Fibroblast of skin of scalp (primary cell): ENCODE measurements at regions not wholly inside any gene's neighbourhood (a gene's known extent, or its start where the extent isn't known, plus 50 kb on each side); places are given as distances from the start of the nearest gene placed in this dataset.

Source experiments
- DNase-seq: peaks from one replicate; pipeline ENCODE4 v3.0.0-alpha.2; 2013

- no peak for DNase-seq
These were observed 376.4 kb upstream of the ATP5MC3 start for GRCh38 chr2:175557810-175558377.

DNA sequence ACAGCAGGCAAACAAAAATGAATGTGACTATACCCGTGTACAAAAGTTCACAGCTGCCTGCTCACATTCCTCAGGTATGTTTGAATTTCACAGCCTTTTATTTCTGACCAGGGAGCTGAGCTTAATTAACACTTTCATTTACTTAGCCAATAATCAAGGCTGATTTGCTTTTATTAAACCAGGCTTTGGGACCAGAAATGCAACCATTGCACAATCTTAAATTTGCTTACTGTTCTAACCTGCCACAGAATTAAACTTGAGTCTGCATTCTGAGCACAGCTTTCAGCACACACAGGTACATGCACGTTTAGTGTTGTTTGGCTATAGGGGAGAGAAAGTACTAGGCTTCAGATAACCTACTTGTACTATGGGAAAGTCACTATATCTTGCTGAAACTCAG lies 372.4 kb upstream of the ATP5MC3 start:
- DNase-seq, result no peak

GRCh38 chr2:175552902-175553301 lies 371.4 kb upstream of the ATP5MC3 start:
- DNase-seq, result no peak

- DNase-seq, result no peak
These were observed 358.9 kb upstream of the ATP5MC3 start for GRCh38 chr2:175540421-175540820.

DNA sequence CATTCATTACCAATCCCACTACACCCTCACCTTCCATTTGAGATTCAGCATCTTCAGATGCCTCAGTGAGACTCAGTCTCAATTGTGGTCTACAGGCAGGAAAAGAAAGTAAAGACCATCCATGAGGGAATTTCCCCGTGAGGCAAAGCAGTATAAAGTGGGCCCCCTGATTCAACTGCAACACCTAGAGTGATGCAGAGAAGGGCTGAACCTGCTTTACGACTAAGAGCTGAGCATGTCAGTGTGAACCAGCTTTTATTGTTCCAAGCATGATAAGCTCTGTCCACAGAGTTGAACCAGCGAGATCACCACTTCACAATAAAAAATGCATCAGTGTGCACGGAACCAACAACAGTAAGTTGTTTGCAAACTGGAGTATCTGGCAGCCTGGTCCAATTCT lies 357.6 kb upstream of the ATP5MC3 start:
- no peak for DNase-seq

DNA sequence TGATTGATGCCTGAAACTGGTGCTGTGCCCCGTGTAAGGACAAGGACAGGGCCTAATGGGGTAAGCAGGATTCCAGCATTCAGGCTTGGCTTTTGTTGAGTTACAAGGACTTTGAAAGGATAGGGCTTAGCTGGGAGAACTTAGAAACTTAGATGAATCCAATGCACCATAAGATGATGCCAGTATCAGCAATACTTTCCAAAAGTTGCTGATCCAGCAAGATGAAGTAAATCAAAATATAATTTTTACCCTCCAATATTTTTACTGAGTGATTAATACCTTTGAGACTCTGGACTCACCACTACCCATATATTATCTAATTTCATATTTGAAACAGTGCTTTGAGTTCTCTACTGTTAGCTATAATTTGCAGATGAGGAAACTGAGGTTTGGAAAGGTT lies 354.5 kb upstream of the ATP5MC3 start:
- DNase-seq, result no peak

GRCh38 chr2:175535631-175536030 lies 354.1 kb upstream of the ATP5MC3 start:
- DNase-seq, result no peak

GRCh38 chr2:175525975-175526374 lies 344.5 kb upstream of the ATP5MC3 start:
- no peak for DNase-seq

DNA sequence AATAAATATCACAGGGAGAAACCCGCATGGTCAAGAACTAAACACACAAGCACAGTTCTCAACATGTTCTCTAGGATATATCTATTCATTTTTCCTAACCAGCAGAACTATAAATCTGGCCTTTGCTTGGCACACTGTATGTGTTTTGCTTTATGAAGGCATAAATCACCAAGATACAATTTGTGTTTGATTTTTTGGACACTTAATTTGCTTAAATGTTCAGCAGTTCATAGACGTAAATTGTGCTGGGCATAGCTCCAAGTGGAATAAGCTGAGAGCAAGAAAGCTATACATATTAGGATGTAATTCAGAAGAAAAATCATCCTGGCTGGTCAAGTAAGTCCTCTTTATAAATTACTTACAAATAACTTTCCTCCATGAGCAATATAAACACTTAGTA lies 341.5 kb upstream of the ATP5MC3 start:
- no peak for DNase-seq

- DNase-seq, result no peak
These were observed 336.7 kb upstream of the ATP5MC3 start for GRCh38 chr2:175518206-175518605.

GRCh38 chr2:175516555-175516954 lies 335.0 kb upstream of the ATP5MC3 start:
- DNase-seq, result no peak

DNA sequence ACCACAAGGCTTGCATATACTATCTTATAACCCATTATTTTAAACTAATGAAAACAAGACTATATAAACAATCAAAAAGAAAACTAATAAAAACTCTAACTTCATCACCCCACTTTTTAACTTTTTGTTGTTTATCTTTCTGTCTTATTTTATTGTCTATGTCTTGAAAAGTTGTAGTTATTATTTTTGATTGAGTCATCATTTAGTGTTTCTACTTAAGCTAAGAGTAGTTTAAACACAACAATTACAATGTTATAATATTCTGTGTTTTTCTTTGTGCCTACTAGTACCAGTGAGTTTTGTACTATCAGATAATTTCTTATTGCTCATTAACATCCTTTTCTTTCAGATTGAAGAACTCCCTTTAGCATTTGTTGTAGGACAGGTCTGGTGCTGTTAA lies 318.7 kb upstream of the ATP5MC3 start:
- no peak for DNase-seq

GRCh38 chr2:175490360-175490791 lies 308.9 kb upstream of the ATP5MC3 start:
- no peak for DNase-seq

DNA sequence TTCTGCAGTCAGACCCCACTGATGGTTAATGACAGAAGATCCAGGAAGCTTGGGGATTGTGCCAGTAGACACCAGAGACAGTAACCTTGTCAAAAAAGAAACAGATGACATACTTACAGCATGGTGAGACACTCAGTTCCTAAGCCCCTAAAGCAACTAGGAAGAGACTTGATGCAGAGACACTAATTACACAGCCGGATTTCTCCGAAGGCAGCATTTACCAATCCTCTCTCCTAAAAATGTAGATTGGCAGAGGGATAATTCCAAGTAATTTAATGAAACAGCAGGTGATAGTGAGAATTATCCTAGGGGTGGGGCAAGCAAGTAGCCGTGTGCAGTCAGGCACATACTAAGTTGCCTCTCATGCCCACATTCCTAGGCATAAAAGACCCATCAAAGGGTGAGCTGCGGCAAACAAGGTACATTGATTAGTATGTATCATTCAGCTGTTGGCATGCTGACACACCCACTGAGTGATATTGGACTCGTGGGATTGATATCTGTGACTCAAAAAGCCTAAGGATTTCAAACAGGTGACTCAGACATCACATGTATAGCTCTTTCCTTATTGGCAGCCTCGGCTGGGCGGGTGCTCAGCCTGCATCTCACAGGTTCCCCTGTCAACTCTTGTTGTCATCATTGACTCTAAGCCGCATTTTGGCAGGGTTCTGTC lies 296.7 kb upstream of the ATP5MC3 start:
- DNase-seq, result no peak

GRCh38 chr2:175476948-175477347 lies 295.4 kb upstream of the ATP5MC3 start:
- DNase-seq, result no peak

- DNase-seq, result no peak
These were observed 294.9 kb upstream of the ATP5MC3 start for GRCh38 chr2:175476374-175476773.

- no peak for DNase-seq
These were observed 293.6 kb upstream of the ATP5MC3 start for GRCh38 chr2:175475130-175475529.

DNA sequence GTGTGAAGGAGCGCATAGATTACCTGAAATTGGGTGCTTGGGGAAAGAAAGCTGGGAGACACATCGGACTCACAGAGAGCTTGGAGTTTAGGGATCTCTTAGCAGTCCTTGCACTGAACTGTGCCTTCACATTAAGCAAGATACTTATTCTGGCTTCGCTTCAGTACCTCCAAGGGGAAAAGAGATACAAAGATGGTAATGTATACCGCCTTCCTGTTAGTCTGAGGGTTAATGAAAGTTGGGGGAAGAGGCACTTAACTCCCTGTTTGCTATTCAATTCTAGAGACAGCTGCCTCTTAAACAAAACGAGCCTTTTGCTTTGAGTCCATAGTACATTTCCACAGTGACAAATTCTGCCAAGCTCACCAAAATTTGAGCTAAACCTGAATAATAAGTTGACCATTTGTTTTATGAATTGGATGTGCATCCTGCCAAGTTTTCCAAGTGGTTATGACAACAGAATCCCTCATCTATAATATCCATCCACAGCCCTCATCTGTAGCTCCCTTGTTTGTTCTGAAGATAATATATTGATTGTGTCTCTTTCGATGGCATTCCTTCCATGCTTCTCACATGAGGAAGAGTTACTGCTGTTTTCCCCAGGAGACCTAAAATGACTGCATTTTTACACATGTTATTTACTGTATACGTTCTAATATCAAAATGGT lies 287.1 kb upstream of the ATP5MC3 start:
- DNase-seq, result no peak

DNA sequence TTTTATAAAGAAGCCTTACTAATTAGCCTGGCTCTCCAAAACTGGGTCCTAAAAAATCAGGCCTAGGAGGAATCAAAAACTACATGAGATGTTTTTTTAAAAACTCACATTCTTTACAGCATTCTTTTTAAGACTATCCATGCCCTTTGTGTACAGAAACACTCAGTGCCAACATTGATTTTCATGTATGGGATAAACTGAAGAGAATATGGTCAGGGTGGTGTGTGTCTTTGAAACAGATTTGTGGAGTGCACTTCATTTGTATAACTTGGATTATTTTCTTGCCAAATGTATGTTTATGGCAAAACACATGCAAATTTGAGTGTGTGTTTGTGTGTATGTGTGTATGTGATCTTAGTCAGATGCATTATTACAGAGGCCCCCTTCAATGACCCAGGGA lies 283.6 kb upstream of the ATP5MC3 start:
- no peak for DNase-seq

- no peak for DNase-seq
These were observed 282.8 kb upstream of the ATP5MC3 start for GRCh38 chr2:175464311-175464670.

DNA sequence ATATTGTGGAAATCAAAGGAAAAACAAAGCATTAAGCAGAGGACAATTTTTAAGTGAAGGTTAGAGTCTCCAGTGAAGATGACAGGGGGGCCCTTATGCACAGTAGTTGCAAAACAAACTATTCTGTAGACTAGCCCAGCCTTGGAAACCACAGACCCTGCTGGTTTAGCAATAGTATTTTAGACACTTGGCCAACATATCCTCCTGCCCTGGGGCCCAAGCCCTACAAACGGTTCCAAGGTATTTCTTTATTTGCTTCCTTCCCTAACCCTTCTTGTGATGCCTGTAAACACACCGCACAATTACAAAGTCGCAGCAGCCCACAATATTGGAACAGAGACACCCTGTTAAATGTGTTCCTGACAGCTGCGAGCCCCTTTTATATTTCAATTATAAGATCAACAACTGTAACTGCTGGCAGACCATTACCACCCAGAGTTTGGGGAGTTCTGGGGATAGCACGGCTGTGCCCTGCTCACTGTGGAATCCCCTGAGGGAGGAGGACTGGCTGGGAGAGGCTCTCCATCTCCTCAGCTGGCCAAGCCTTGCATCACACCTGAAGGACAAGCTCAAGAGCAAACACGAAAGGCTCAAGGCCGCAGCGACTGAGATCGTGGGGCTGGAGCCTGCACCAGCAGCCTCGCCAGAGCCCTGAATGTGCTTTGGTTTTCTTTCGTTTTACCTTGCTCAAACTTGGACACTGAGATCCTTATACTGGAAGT lies 282.2 kb upstream of the ATP5MC3 start:
- DNase-seq, result no peak

DNA sequence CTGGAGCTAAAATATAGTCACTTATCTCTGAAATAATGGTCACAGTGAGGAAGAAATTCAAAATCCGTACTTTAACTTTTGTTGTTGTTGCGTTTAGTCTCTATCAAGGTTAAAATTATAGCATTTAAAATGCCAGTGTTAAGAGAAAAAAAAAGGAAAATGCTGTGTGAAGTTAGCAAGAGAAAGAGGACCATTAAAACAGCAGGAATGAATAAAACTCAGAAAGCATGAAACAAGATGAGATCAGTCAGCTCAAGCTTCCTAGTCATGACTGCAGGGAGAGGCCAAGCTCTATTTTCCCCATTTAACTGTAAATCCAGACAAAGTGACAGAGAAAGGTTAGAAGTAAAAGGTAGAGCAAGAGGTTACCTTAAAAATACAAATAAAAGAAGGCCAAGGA lies 281.7 kb upstream of the ATP5MC3 start:
- no peak for DNase-seq

- DNase-seq, result no peak
These were observed 280.7 kb upstream of the ATP5MC3 start for GRCh38 chr2:175462246-175462645.

- no peak for DNase-seq
These were observed 280.3 kb upstream of the ATP5MC3 start for GRCh38 chr2:175461839-175462238.
